T-helper 2 cell treated with Interferon-gamma antibody and Interleukin-4, amounts not matched to agents 5 μg/mL and 100 μg/mL, for 36 hours (primary cell): ENCODE measurements at regions not wholly inside any gene's neighbourhood (a gene's known extent, or its start where the extent isn't known, plus 50 kb on each side); places are given as distances from the start of the nearest gene placed in this dataset.

Experiments
- DNase-seq: peaks from one replicate; pipeline ENCODE4 v3.0.0; 2021; ENCODE audit warnings: low spot score
- H3K27ac Mint-ChIP-seq: one replicate; pipeline ENCODE4 v1.8.0; 2021; ENCODE audit warnings: mild to moderate bottlenecking, mixed read lengths
- H3K27me3 Mint-ChIP-seq: one replicate; pipeline ENCODE4 v1.8.0; 2021; ENCODE audit warnings: low read depth, mixed read lengths
- H3K36me3 Mint-ChIP-seq: one replicate; pipeline ENCODE4 v1.8.0; 2021; ENCODE audit warnings: low read depth, mixed read lengths
- H3K4me1 Mint-ChIP-seq: one replicate; pipeline ENCODE4 v1.8.0; 2021; ENCODE audit warnings: low read depth, mixed read lengths
- H3K4me3 Mint-ChIP-seq: one replicate; pipeline ENCODE4 v1.8.0; 2022; ENCODE audit warnings: mild to moderate bottlenecking, moderate library complexity, mixed read lengths
- H3K9me3 Mint-ChIP-seq: one replicate; pipeline ENCODE4 v1.8.0; 2021; ENCODE audit warnings: mixed read lengths

DNA sequence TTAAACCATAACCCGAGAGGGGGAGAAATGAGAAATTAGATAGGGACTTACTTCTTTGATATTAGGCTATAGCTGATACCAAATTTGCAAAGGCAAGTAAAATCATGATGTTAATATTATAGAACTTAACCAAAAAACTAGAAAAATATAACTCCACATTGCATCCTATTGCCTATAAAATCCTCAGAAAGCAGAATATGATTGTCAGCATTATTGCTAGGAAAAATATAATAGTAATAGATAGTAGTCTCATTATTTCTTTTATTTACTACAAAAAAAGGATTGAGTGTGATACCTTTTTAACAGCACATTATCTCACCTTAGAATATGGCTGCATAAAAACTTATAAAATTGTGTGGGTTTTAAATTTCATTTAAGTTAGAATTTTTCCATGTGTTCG lies 206.5 kb upstream of the CDIN1 start:
- H3K9me3 Mint-ChIP-seq = no peaks in the 10 kb centered on the region
- no peaks in the 10 kb centered on the region for H3K27me3 Mint-ChIP-seq
- no peaks in the 10 kb centered on the region for H3K4me1 Mint-ChIP-seq
- DNase-seq = no peak
- no peak overlapping the region for H3K27ac Mint-ChIP-seq
- no peaks in the 10 kb centered on the region for H3K36me3 Mint-ChIP-seq
- H3K4me3 Mint-ChIP-seq = no peak overlapping the region

GRCh38 chr15:36373550-36373949 lies 205.9 kb upstream of the CDIN1 start:
- Mint-ChIP-seq H3K27ac (no peak overlapping the region), H3K36me3 (no peaks in the 10 kb centered on the region), H3K27me3 (no peaks in the 10 kb centered on the region), H3K4me3 (no peak overlapping the region), H3K4me1 (no peaks in the 10 kb centered on the region), H3K9me3 (no peaks in the 10 kb centered on the region)
- DNase-seq = no peak

- Mint-ChIP-seq H3K4me1 (no peaks in the 10 kb centered on the region), H3K9me3 (no peaks in the 10 kb centered on the region)
Measured at GRCh38 chr15:36389107-36389506, 190.3 kb upstream of the CDIN1 start.

GRCh38 chr15:36390491-36390890 lies 188.9 kb upstream of the CDIN1 start:
- Mint-ChIP-seq H3K36me3 (no peaks in the 10 kb centered on the region), H3K4me1 (no peaks in the 10 kb centered on the region), H3K9me3 (no peaks in the 10 kb centered on the region), H3K27ac (no peak overlapping the region), H3K4me3 (no peak overlapping the region), H3K27me3 (no peaks in the 10 kb centered on the region)
- DNase-seq = no peak

More at GRCh38 chr15:36389107-36389506, 190.3 kb upstream of the CDIN1 start:
- H3K4me3 Mint-ChIP-seq = no peak overlapping the region
- H3K36me3 Mint-ChIP-seq = no peaks in the 10 kb centered on the region
- H3K27me3 Mint-ChIP-seq = no peaks in the 10 kb centered on the region
- H3K27ac Mint-ChIP-seq = no peak overlapping the region
- DNase-seq = no peak

DNA sequence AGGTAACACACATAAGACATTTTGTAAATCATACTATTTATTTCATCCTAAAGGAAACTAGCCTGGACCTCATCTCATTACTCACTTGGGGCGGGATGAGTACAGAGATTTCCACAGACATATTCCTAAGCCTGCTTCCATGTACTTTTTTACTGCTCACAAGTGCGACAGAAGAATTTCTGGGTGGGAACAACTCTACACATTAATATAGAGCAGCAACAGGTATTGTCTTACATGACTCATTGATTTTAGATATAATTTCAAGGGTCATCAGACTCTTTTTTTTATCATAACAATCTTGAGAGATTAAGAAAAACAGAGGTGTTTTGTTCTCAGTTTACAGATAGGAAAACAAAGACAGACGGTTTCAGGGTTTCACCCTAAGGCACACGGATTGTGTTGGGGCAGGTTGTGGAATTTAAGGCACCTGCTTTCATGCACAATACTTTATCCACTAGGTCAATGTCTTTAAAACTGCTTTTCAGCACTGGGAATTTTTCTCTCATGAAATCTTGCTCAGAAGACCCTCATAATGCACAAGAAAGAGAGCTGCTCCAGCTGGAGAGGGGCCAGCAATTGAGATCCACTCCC lies 186.7 kb upstream of the CDIN1 start:
- Mint-ChIP-seq H3K27ac (no peak overlapping the region), H3K4me1 (no peaks in the 10 kb centered on the region), H3K9me3 (no peaks in the 10 kb centered on the region), H3K36me3 (no peaks in the 10 kb centered on the region), H3K27me3 (no peaks in the 10 kb centered on the region), H3K4me3 (no peak overlapping the region)
- no peak for DNase-seq

DNA sequence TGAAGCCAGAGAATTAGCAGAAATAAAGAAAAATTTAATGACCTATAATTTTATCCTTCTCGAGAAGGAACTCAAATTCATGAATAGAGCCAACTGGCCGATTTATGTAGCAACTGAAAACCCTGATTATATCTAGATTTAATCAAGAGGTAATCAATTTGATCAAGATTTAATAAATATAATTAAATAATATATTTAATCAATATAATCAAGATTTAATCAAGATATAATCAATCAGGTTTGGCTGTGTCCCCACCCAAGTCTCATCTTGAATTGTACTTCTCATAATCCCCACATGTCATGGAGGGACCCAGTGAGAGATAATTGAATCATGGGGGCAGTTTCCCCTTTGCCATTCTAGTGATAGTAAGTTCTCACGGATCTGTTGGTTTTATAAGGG lies 181.2 kb upstream of the CDIN1 start:
- no peaks in the 10 kb centered on the region for H3K27me3 Mint-ChIP-seq
- DNase-seq = no peak
- no peak overlapping the region for H3K27ac Mint-ChIP-seq
- no peaks in the 10 kb centered on the region for H3K36me3 Mint-ChIP-seq
- H3K9me3 Mint-ChIP-seq = no peaks in the 10 kb centered on the region
- no peak overlapping the region for H3K4me3 Mint-ChIP-seq
- H3K4me1 Mint-ChIP-seq = no peaks in the 10 kb centered on the region

DNA sequence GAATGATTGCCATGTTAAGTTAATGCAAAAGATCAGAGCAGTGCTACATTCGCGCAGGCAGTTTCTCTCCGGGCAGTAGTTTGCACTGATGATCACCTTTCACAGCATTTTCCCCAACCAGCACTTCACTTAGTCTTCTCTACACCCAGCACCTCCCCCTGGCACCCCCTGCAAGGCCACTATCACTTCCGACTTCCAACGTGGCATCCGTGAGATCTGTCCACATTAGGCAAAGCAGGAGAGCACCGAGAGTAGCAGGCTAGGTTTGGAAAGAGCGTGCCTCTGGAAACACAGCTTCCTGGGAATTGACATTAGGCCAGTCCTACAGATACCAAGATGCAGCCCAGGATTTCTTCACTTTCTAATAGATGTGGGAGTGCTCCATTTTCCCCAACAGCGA lies 180.2 kb upstream of the CDIN1 start:
- DNase-seq = no peak
- H3K9me3 Mint-ChIP-seq = no peaks in the 10 kb centered on the region
- H3K4me3 Mint-ChIP-seq = no peak overlapping the region
- no peaks in the 10 kb centered on the region for H3K4me1 Mint-ChIP-seq
- H3K36me3 Mint-ChIP-seq = no peaks in the 10 kb centered on the region
- H3K27ac Mint-ChIP-seq = no peak overlapping the region
- no peaks in the 10 kb centered on the region for H3K27me3 Mint-ChIP-seq

- Mint-ChIP-seq H3K4me1 (no peaks in the 10 kb centered on the region), H3K4me3 (no peak overlapping the region), H3K27me3 (no peaks in the 10 kb centered on the region), H3K9me3 (no peaks in the 10 kb centered on the region), H3K36me3 (no peaks in the 10 kb centered on the region), H3K27ac (no peak overlapping the region)
- DNase-seq = no peak
Measured at GRCh38 chr15:36400936-36401585, 178.4 kb upstream of the CDIN1 start.

GRCh38 chr15:36401586-36401966 lies 177.8 kb upstream of the CDIN1 start:
- DNase-seq = no peak
- Mint-ChIP-seq H3K4me3 (no peak overlapping the region), H3K27me3 (no peaks in the 10 kb centered on the region), H3K9me3 (no peaks in the 10 kb centered on the region), H3K36me3 (no peaks in the 10 kb centered on the region), H3K4me1 (no peaks in the 10 kb centered on the region), H3K27ac (no peak overlapping the region)

DNA sequence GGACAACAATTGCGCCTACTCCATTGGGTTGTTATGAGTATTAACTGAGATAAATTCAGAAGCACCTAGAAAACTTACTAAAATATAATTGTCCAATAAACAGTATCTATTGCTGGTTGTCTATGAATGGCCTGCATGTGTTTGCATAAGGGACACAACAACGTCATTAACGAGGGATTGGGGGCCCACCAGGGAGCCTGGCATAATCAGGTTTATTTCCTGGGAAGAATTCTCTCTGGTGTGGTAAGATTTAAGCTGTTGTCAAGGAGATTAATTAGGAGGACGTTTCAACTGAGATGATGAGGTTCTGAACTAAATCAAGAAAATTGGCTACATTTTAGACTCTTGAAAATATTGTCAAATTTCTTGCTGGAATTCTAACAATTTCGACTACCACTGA lies 176.1 kb upstream of the CDIN1 start:
- no peak overlapping the region for H3K27ac Mint-ChIP-seq
- H3K27me3 Mint-ChIP-seq = no peaks in the 10 kb centered on the region
- H3K36me3 Mint-ChIP-seq = no peaks in the 10 kb centered on the region
- no peak overlapping the region for H3K4me3 Mint-ChIP-seq
- no peaks in the 10 kb centered on the region for H3K9me3 Mint-ChIP-seq
- no peaks in the 10 kb centered on the region for H3K4me1 Mint-ChIP-seq
- no peak for DNase-seq

- DNase-seq = no peak
- H3K4me1 Mint-ChIP-seq = no peaks in the 10 kb centered on the region
- H3K4me3 Mint-ChIP-seq = no peak overlapping the region
- H3K27me3 Mint-ChIP-seq = no peaks in the 10 kb centered on the region
- no peak overlapping the region for H3K27ac Mint-ChIP-seq
- H3K36me3 Mint-ChIP-seq = no peaks in the 10 kb centered on the region
- no peaks in the 10 kb centered on the region for H3K9me3 Mint-ChIP-seq
Measured at GRCh38 chr15:36406366-36406765, 173.1 kb upstream of the CDIN1 start.

DNA sequence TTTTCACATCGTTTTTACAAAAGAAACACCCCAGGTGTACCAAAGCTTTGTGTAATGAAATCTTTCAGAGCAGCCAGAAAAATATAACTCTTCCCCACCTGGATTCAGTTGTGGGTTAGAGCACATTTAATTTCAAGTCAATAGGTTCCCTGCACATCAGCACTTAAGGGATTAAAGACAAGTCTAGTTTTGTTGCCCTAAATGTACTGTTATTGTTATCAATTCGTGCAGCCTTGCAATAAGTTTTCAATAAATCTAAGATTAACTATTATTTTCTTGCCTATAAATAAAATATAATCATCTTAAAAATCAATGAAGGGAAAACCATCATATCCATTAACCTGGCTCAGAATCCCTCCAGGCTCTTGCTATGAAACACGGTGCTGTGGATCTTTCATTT lies 172.5 kb upstream of the CDIN1 start:
- Mint-ChIP-seq H3K36me3 (no peaks in the 10 kb centered on the region), H3K4me1 (no peaks in the 10 kb centered on the region), H3K9me3 (no peaks in the 10 kb centered on the region), H3K4me3 (no peak overlapping the region), H3K27me3 (no peaks in the 10 kb centered on the region), H3K27ac (no peak overlapping the region)
- DNase-seq = no peak

GRCh38 chr15:36407647-36408046 lies 171.8 kb upstream of the CDIN1 start:
- Mint-ChIP-seq H3K4me1 (no peaks in the 10 kb centered on the region), H3K27me3 (no peaks in the 10 kb centered on the region), H3K27ac (no peak overlapping the region), H3K4me3 (no peak overlapping the region), H3K36me3 (no peaks in the 10 kb centered on the region), H3K9me3 (no peaks in the 10 kb centered on the region)
- DNase-seq = no peak

- no peak overlapping the region for H3K27ac Mint-ChIP-seq
- H3K4me1 Mint-ChIP-seq = no peaks in the 10 kb centered on the region
- no peak overlapping the region for H3K4me3 Mint-ChIP-seq
- DNase-seq = no peak
- H3K27me3 Mint-ChIP-seq = no peaks in the 10 kb centered on the region
- H3K36me3 Mint-ChIP-seq = no peaks in the 10 kb centered on the region
- no peaks in the 10 kb centered on the region for H3K9me3 Mint-ChIP-seq
Measured at GRCh38 chr15:36409819-36410218, 169.6 kb upstream of the CDIN1 start.

DNA sequence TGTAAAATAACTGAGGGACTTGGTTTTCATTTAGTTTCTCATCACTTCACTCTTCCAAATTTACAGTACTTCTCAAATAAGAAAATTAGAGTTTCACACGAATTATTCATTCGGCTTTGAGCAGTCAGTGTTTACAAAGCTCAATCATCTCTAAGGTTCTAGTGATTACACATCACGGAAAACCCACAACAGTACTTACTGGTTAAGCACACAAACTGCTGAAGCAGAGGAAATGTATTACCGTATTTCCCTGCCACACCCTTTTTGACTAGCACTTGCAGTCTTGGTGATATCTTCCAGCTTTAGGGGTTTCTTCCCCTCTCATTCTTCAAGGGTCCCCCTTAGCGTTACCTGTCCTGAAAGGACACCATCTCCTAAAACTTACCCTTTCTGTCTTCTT lies 164.8 kb upstream of the CDIN1 start:
- H3K4me1 Mint-ChIP-seq = no peaks in the 10 kb centered on the region
- peaks cover 5% of the 10 kb centered on the region for H3K9me3 Mint-ChIP-seq
- no peaks in the 10 kb centered on the region for H3K27me3 Mint-ChIP-seq
- H3K27ac Mint-ChIP-seq = no peak overlapping the region
- H3K36me3 Mint-ChIP-seq = no peaks in the 10 kb centered on the region
- no peak overlapping the region for H3K4me3 Mint-ChIP-seq
- no peak for DNase-seq
